CD4-positive, alpha-beta T cell treated with Interleukin-15 for 4 hours (primary cell): ENCODE measurements at regions not wholly inside any gene's neighbourhood (a gene's known extent, or its start where the extent isn't known, plus 50 kb on each side); places are given as distances from the start of the nearest gene placed in this dataset.
"Not testable (repeated sequence)": the region's sequence is repeated elsewhere in the genome, so short reads cannot be mapped to it uniquely, and the experiment has no call there.

ENCODE experiments used
- DNase-seq: peaks from one replicate; pipeline ENCODE4 v3.0.0-alpha.2; 2020; ENCODE audit warnings: low spot score

- no peak for DNase-seq
Measured at GRCh38 chr4:112083587-112084347, 61.5 kb upstream of the FAM241A start.

GRCh38 chr4:112085156-112086035 is 59.9 kb upstream of the FAM241A start:
- no peak for DNase-seq

DNA sequence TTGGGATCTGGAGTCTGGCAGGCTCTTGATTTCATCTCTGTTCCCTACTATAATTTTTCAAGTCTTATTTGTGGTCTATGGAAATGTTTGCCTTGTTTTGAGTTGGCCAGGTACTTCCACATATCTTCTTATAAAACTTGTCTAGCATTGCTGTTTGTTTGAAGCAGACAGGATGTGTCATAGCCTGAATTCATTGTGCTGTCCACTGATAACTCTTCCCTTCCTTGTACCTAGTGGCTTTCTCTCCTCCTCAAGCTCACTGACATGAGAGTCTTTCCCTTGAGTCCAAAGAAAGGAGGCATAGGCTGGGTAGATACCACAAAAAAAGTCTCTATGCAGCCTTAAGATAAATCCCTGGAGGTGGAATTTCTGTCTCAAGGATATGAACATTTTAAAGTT is 59.2 kb upstream of the FAM241A start:
- no peak for DNase-seq

GRCh38 chr4:112086661-112087060 is 58.6 kb upstream of the FAM241A start:
- not testable (repeated sequence) for DNase-seq

DNA sequence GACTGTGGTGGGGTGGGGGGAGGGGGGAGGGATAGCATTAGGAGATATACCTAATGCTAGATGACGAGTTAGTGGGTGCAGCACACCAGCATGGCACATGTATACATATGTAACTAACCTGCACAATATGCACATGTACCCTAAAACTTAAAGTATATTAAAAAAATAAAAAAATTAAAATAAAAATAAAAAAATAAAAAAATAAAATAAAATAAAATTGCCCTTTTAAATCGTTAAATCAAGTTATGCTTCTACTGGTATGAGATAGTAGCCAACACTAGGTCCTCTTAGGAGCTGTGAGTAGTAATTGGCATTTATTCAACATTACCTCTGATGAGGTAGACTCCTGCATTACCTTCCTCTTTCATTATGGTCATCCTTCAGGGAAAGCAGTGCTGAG is 52.9 kb upstream of the FAM241A start:
- DNase-seq, result not testable (repeated sequence)

GRCh38 chr4:112093636-112094202 is 51.5 kb upstream of the FAM241A start:
- no peak for DNase-seq

GRCh38 chr4:112094330-112094729 is 50.9 kb upstream of the FAM241A start:
- DNase-seq, result no peak
